ENCODE measurements at regions not wholly inside any gene's neighbourhood (a gene's known extent, or its start where the extent isn't known, plus 50 kb on each side); places are given as distances from the start of the nearest gene placed in this dataset.

DNA sequence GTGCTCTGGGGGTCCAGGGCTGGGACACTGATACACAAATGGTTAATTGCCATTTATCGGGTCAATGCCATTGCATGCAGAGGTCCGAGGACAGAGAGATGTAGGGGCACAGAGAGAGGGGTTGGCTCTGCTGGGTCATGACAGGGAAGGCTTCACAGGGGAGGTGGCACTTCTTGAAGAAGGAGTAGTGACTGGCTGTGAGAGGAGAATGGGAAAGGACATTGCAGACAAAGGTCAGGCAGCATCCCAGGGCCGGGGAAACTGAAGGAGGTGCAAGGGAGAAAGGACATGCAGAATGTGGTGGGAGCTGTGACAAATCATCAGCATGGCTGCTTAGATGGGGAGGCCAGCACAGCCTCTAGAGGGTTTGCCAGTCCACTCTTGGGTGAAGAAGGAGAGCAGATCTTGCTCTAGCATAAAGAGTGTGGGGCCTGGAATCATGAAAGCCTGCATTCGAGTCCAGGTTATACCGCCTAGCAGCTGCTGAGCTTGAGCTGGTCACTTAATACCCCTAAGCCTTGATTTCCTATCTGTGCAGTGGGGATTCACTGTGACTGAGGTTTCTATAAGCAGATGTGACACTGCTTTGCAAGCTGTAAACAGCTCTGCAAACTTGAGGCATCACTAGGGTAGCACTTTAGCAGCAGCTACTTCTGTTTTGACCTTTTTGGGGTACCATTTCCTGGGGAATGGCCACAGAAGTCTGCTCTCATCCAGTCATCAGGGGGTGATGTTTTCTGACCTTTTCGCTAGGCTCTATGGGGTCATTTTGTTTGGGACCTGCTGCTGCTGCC lies 59.2 kb upstream of the EPS8L3 start:
- DNase-seq (ENCODE audit: low read depth, low spot score), result no peak
- Histone ChIP-seq H3K4me3 (no peak overlapping the region), H3K9ac (ENCODE audit: insufficient read length) (no peak overlapping the region), H3K9me3 (ENCODE audit: low read depth, low read length) (no peaks in the 10 kb centered on the region), H3K27ac (no peak overlapping the region), H3K36me3 (ENCODE audit: insufficient read depth, low read length) (no peaks in the 10 kb centered on the region)
- TF ChIP-seq EZH2 (IDR thresholded peaks at IDR 0.05), result no peak
- TF ChIP-seq POLR2AphosphoS5 (IDR thresholded peaks at IDR 0.05; ENCODE audit: borderline replicate concordance, low read depth, low read length), result no peak
- no peak for TF ChIP-seq FOXP2 (optimal IDR thresholded peaks at IDR 0.05; ENCODE audit: control extremely low read depth, extremely low read length, insufficient read depth)

DNA sequence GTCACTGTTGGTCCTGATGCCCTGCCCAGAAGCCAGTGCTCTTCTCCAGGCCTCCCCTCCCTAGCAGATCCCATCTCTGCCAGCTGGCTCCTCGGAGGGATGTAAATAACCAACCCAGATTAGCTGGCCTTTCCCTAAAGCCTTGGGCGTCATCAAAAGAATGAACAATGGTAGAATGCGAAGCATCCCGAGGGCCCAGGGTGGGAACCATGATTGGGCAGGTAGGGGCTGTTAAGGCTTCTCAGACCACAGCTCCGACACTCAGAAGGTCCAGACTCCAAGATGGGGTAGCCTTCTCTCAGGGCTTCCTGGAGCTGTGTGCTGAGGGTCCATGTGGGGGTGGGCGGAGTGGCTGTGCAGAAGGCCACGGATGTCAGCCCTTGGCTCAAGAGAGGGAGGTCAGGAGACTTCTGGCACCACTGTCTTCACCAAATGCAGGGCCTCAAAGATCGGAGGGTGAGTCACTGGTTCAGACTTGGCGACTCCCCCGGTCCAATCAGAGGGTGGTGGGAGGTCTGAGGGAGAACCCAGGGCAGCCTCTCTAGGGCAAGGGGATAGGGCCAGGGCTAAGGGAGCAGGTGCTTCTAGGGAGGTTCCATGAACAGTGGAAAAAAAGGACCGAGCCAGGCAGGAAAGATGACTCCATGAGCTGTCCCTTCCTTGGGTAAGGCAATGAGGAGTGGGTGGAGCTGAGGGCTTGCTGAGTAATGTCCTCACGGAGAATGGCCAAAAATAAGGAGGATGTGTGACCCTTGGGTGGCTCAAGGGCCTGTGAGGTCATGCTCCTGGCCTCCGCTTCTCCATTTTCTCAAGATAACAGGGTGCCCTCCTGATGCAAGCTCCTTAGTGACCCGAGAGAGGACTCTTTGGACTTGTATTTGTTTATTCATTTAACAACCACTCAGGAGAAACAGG lies 58.4 kb upstream of the EPS8L3 start:
- Histone ChIP-seq H3K9ac (ENCODE audit: insufficient read length) (no peak overlapping the region), H3K27ac (no peak overlapping the region)
- no peak for DNase-seq (ENCODE audit: low read depth, low spot score)

DNA sequence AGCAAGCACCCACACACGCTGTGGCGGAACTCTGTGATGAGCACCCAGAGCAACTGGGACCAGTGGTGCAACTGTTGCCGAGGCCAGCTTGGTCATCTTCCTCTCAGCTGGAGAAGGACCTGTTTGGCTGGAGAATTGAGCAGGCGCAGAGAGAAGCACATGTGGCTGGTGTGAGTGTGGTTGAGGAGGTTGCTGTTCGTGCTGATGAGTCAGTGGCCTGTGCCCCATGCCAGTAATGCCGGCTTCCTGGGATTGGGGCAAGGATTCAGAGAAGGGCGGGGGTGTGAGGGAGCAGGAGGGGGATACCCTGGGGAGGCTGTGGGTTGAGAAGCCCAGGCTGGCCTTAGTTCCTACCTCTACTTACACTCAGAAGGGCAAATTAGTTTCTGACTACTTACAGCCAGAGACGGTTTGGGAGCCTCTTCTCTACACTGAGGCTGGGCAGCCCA lies 57.5 kb upstream of the EPS8L3 start:
- no peak for DNase-seq (ENCODE audit: low read depth, low spot score)
- H3K9ac ChIP-seq (ENCODE audit: insufficient read length), result no peak overlapping the region
- H3K36me3 ChIP-seq (ENCODE audit: insufficient read depth, low read length), result 0 out of 2 replicates have a peak, but pooled peaks cover under 1% of the 10 kb centered on the region
- H3K9me3 ChIP-seq (ENCODE audit: low read depth, low read length), result peaks cover 4% of the 10 kb centered on the region; the same call in 1 of the 2 replicates
- no peak for TF ChIP-seq EZH2 (IDR thresholded peaks at IDR 0.05)
- no peak for TF ChIP-seq POLR2AphosphoS5 (IDR thresholded peaks at IDR 0.05; ENCODE audit: borderline replicate concordance, low read depth, low read length)
- TF ChIP-seq FOXP2 (optimal IDR thresholded peaks at IDR 0.05; ENCODE audit: control extremely low read depth, extremely low read length, insufficient read depth), result no peak
- no peak overlapping the region for H3K4me3 ChIP-seq
- H3K27ac ChIP-seq, result no peak overlapping the region

More for the DNA sequence above, 58.4 kb upstream of the EPS8L3 start:
- H3K4me3 ChIP-seq, result no peak overlapping the region
- H3K36me3 ChIP-seq (ENCODE audit: insufficient read depth, low read length), result no peaks in the 10 kb centered on the region
- no peak for TF ChIP-seq EZH2 (IDR thresholded peaks at IDR 0.05)
- TF ChIP-seq FOXP2 (optimal IDR thresholded peaks at IDR 0.05; ENCODE audit: control extremely low read depth, extremely low read length, insufficient read depth), result no peak
- TF ChIP-seq POLR2AphosphoS5 (IDR thresholded peaks at IDR 0.05; ENCODE audit: borderline replicate concordance, low read depth, low read length), result no peak
- peaks cover 4% of the 10 kb centered on the region; the same call in 1 of the 2 replicates for H3K9me3 ChIP-seq (ENCODE audit: low read depth, low read length)

DNA sequence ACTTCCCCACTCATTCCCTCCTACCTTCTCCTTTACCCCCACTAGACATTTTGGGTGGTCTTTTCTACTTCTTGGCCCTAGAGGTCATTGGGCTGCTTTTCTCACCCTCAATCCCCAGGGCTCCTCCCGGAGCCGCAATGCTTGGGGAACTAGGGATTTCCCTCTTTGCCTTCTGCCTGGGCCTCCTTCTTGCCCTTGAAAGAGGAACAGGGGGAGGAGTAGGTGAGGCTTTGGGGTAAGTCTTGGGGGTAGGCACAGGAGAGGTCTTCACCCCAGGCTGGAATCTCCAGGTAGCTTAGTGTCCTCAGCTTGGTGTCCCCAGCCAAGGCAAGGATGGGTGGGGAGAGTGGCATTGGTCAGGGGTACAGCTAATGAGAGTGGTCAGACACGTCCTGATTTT lies 56.2 kb upstream of the EPS8L3 start:
- no peak for TF ChIP-seq POLR2AphosphoS5 (IDR thresholded peaks at IDR 0.05; ENCODE audit: borderline replicate concordance, low read depth, low read length)
- TF ChIP-seq FOXP2 (optimal IDR thresholded peaks at IDR 0.05; ENCODE audit: control extremely low read depth, extremely low read length, insufficient read depth), result no peak
- no peak for TF ChIP-seq EZH2 (IDR thresholded peaks at IDR 0.05)
- Histone ChIP-seq H3K4me3 (no peak overlapping the region), H3K9me3 (ENCODE audit: low read depth, low read length) (peaks cover 12% of the 10 kb centered on the region; the same call in 1 of the 2 replicates), H3K36me3 (ENCODE audit: insufficient read depth, low read length) (0 out of 2 replicates have a peak, but pooled peaks cover 3% of the 10 kb centered on the region), H3K9ac (ENCODE audit: insufficient read length) (no peak overlapping the region), H3K27ac (no peak overlapping the region)
- DNase-seq (ENCODE audit: low read depth, low spot score), result no peak

DNA sequence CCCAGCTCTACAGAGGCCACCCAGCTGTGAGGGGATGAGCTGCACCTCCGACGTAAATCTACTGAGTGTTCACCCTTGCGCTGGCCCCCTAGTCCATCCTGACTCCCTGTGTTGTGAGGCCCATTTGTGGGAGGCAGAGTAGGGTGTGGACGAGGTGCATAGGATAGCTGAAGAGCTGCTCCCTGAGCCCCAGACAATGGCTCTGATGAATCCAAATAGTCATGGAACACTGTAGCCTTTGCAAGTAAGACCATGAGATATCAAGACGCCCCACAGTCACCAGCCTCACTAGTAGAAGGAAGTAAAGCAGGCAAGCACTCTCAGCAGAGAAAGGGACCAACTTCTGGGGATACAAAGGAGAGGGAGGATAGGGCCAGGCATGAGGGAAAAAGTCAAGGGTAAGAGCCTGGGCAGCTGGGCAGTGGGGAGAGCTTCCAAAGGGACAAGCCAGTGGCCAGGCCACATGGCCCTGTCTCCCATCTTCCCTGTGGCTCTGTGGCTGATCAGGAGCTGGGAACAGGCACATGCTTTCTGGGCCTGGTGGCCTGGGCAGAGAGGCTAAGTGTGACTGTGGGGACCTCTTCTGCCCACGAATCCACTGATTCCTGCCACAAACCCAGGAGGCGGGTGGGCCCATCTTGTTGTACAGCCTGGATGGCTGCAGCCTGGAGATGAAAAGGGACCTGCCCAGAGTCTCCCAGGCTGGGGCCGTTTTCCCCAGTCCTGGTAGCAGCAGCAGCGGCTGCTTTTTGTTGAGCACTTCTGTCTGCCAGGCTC lies 55.5 kb upstream of the EPS8L3 start:
- Histone ChIP-seq H3K27ac (no peak overlapping the region), H3K36me3 (ENCODE audit: insufficient read depth, low read length) (0 out of 2 replicates have a peak, but pooled peaks cover 3% of the 10 kb centered on the region), H3K4me3 (no peak overlapping the region), H3K9me3 (ENCODE audit: low read depth, low read length) (peaks cover 12% of the 10 kb centered on the region; the same call in 1 of the 2 replicates), H3K9ac (ENCODE audit: insufficient read length) (no peak overlapping the region)
- TF ChIP-seq POLR2AphosphoS5 (IDR thresholded peaks at IDR 0.05; ENCODE audit: borderline replicate concordance, low read depth, low read length) (no peak), EZH2 (IDR thresholded peaks at IDR 0.05) (no peak), FOXP2 (optimal IDR thresholded peaks at IDR 0.05; ENCODE audit: control extremely low read depth, extremely low read length, insufficient read depth) (no peak)
- DNase-seq (ENCODE audit: low read depth, low spot score), result no peak

DNA sequence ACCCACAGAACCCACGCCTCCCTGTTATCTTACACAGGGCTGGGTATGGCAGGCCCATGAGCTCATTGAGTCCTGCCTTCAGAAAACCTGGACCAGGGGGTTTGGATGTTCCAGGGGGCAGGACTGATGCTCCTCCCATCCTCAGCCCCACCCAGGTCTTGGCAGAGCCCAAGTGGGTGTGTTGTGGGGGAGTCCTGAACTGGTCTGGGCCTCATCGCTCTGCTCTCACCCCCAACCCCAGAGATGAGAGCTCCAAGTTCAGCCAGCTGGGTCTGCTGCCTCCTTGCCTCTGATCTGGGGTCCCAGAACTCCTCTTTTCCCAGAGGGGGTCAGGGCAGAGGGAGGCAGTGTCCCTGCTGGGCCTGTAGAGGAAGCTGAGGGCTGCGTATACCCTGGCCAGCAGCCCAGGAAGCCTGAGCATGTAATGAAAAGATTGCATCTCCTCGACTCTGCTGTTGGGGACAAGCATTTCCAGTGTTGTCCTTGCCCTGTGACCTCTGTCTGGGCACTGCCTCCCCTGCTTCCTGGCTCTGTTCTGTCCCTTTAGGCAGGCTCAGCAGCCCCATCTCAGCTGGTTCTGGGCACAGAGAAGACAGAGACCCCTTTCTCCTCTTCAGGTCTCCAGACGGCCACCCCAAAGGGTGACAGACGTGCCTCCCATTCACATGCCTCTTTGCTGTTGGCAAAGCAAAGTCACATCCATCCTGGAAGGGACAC lies 54.7 kb upstream of the EPS8L3 start:
- Histone ChIP-seq H3K36me3 (ENCODE audit: insufficient read depth, low read length) (0 out of 2 replicates have a peak, but pooled peaks cover 3% of the 10 kb centered on the region), H3K9me3 (ENCODE audit: low read depth, low read length) (peaks cover 12% of the 10 kb centered on the region; the same call in 1 of the 2 replicates), H3K4me3 (no peak overlapping the region), H3K9ac (ENCODE audit: insufficient read length) (no peak overlapping the region), H3K27ac (no peak overlapping the region)
- DNase-seq (ENCODE audit: low read depth, low spot score), result no peak
- no peak for TF ChIP-seq POLR2AphosphoS5 (IDR thresholded peaks at IDR 0.05; ENCODE audit: borderline replicate concordance, low read depth, low read length)
- no peak for TF ChIP-seq EZH2 (IDR thresholded peaks at IDR 0.05)
- TF ChIP-seq FOXP2 (optimal IDR thresholded peaks at IDR 0.05; ENCODE audit: control extremely low read depth, extremely low read length, insufficient read depth), result no peak

DNA sequence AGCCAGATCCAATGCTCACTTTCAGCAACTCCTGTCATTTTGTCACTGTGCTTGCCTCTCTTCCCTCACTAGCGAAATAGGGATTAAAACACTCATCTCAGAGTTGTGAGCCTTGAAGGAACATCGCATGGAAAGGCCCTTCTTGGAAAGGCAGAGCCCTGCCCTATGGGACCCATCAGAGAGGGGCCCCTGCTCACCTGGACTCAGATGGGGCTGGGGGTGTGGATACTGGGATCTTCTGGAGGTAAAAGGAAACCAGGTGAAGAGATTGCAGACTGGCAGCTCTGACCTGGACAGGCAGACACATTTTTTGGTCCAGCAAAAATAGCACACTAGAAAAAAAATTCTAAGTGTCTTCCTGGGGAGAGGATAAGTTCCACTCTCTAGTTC lies 54.2 kb upstream of the EPS8L3 start:
- 0 out of 2 replicates have a peak, but pooled peaks cover 3% of the 10 kb centered on the region for H3K36me3 ChIP-seq (ENCODE audit: insufficient read depth, low read length)
- TF ChIP-seq FOXP2 (optimal IDR thresholded peaks at IDR 0.05; ENCODE audit: control extremely low read depth, extremely low read length, insufficient read depth), result no peak
- H3K4me3 ChIP-seq, result no peak overlapping the region
- no peak for DNase-seq (ENCODE audit: low read depth, low spot score)
- no peak overlapping the region for H3K27ac ChIP-seq
- H3K9ac ChIP-seq (ENCODE audit: insufficient read length), result no peak overlapping the region
- peaks cover 12% of the 10 kb centered on the region; the same call in 1 of the 2 replicates for H3K9me3 ChIP-seq (ENCODE audit: low read depth, low read length)

Data from SK-N-MC (cell line).